ENCODE measurements at regions not wholly inside any gene's neighbourhood (a gene's known extent, or its start where the extent isn't known, plus 50 kb on each side); places are given as distances from the start of the nearest gene placed in this dataset.

DNA sequence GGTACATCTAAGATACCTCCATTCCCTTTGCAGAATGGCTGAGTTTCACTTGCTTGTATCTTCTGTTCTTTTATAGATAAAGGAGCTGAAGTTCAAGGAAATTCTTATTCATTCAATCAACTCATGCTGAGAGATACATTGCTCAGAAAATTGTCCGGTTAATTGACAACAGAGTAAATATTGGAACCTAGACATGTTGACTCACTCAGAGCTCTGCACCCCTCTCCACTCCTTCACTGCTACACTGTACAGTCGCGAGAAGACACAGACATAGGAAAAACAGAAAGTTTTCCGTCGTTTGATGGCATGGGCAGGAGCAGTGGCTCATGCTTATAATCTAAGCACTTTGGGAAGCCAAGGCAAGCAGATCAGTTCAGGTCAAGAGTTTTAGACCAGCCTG, 690.5 kb upstream of the SOX9 start:
- Histone ChIP-seq H3K9ac (ENCODE audit: low read depth, low read length, poor library complexity, severe bottlenecking) (no peak overlapping the region), H3F3A (ENCODE audit: low read depth) (no peaks in the 10 kb centered on the region), H3K27me3 (ENCODE audit: insufficient read depth, low read length, poor library complexity, severe bottlenecking) (no peaks in the 10 kb centered on the region), H3K4me2 (ENCODE audit: low read depth, low read length, poor library complexity, severe bottlenecking) (no peak overlapping the region), H3K9me3 (ENCODE audit: insufficient read depth, low read depth, low read length) (no peaks in the 10 kb centered on the region; the same call in 1 of the 2 replicates), H2AFZ (ENCODE audit: low read length) (no peak overlapping the region), H4K20me1 (ENCODE audit: insufficient read depth, low read length, poor library complexity, severe bottlenecking) (no peaks in the 10 kb centered on the region), H3K79me2 (ENCODE audit: insufficient read depth, low read length) (no peaks in the 10 kb centered on the region), H3K4me1 (ENCODE audit: insufficient read depth, low read length, poor library complexity, severe bottlenecking) (no peaks in the 10 kb centered on the region), H3K36me3 (ENCODE audit: insufficient read depth, low read length) (no peaks in the 10 kb centered on the region), H3K9me2 (replicated peaks; ENCODE audit: low read depth, low read length) (no peaks in the 10 kb centered on the region), H3K4me3 (ENCODE audit: low read length, poor library complexity, severe bottlenecking) (no peak overlapping the region)
- TF ChIP-seq CTCF (conservative IDR thresholded peaks at IDR 0.05; ENCODE audit: low read length) (no peak), EZH2phosphoT487 (IDR thresholded peaks at IDR 0.05; ENCODE audit: borderline replicate concordance) (no peak)

GRCh38 chr17:71431146-71431545, 689.7 kb upstream of the SOX9 start:
- no peak overlapping the region for H3K9ac ChIP-seq (ENCODE audit: low read depth, low read length, poor library complexity, severe bottlenecking)
- no peaks in the 10 kb centered on the region for H4K20me1 ChIP-seq (ENCODE audit: insufficient read depth, low read length, poor library complexity, severe bottlenecking)
- H3K9me3 ChIP-seq (ENCODE audit: insufficient read depth, low read depth, low read length) = no peaks in the 10 kb centered on the region; the same call in 1 of the 2 replicates
- TF ChIP-seq EZH2phosphoT487 (IDR thresholded peaks at IDR 0.05; ENCODE audit: borderline replicate concordance) = no peak
- TF ChIP-seq CTCF (conservative IDR thresholded peaks at IDR 0.05; ENCODE audit: low read length) = no peak
- no peaks in the 10 kb centered on the region for H3K36me3 ChIP-seq (ENCODE audit: insufficient read depth, low read length)
- no peaks in the 10 kb centered on the region for H3K4me1 ChIP-seq (ENCODE audit: insufficient read depth, low read length, poor library complexity, severe bottlenecking)
- H3K79me2 ChIP-seq (ENCODE audit: insufficient read depth, low read length) = no peaks in the 10 kb centered on the region
- no peaks in the 10 kb centered on the region for H3K27me3 ChIP-seq (ENCODE audit: insufficient read depth, low read length, poor library complexity, severe bottlenecking)
- H3K9me2 ChIP-seq (replicated peaks; ENCODE audit: low read depth, low read length) = no peaks in the 10 kb centered on the region
- H3K4me3 ChIP-seq (ENCODE audit: low read length, poor library complexity, severe bottlenecking) = no peak overlapping the region
- H3F3A ChIP-seq (ENCODE audit: low read depth) = no peaks in the 10 kb centered on the region
- H3K4me2 ChIP-seq (ENCODE audit: low read depth, low read length, poor library complexity, severe bottlenecking) = no peak overlapping the region
- H2AFZ ChIP-seq (ENCODE audit: low read length) = no peak overlapping the region

DNA sequence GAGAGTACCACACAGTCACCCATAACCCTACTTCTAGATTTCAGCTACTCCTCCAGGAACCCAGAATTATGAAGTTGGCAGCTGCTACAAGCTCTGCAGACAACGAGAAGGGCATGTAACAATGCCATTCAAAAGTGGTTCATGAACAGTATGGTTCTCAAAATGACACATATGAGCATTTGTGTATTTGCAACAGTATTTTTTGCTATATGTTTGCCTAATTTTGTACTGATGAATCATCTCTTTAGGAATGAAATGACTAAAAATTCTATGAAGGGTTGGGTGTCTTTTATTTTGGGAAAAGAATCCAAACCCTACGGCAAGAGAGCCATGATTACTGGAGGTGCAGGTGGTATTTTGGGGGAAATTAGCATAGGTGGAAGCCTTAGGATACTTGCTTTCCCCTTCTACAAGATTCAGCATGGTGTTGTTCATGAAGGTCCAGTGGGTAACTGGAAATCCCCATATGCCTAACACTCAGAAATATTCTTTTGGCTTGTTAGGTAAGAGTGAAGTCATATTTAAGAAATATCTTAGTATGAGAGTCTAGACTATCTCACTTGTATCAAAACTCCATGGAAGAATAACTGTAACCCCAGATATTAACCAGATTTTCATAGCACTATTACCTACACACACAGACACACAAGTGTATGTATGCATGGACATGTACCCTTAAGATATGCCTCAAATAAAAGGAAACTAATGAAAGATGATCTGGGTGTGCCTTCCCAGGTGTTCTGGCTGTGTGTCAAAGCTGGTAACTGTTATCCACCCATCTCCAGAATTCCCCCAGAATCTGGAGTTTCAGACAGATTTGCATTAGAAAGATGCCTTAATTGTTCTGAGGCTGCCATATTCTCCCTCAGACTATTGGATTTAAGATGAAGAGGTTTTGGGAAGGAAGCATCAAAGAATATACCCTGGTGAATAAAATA, 688.2 kb upstream of the SOX9 start:
- Histone ChIP-seq H3K27me3 (ENCODE audit: insufficient read depth, low read length, poor library complexity, severe bottlenecking) (no peaks in the 10 kb centered on the region), H3K36me3 (ENCODE audit: insufficient read depth, low read length) (no peaks in the 10 kb centered on the region), H3K9me2 (replicated peaks; ENCODE audit: low read depth, low read length) (no peaks in the 10 kb centered on the region), H2AFZ (ENCODE audit: low read length) (no peak overlapping the region), H3K4me1 (ENCODE audit: insufficient read depth, low read length, poor library complexity, severe bottlenecking) (no peaks in the 10 kb centered on the region), H3K9ac (ENCODE audit: low read depth, low read length, poor library complexity, severe bottlenecking) (no peak overlapping the region), H3K4me3 (ENCODE audit: low read length, poor library complexity, severe bottlenecking) (no peak overlapping the region), H3K4me2 (ENCODE audit: low read depth, low read length, poor library complexity, severe bottlenecking) (no peak overlapping the region), H4K20me1 (ENCODE audit: insufficient read depth, low read length, poor library complexity, severe bottlenecking) (no peaks in the 10 kb centered on the region), H3K9me3 (ENCODE audit: insufficient read depth, low read depth, low read length) (no peaks in the 10 kb centered on the region; the same call in 1 of the 2 replicates), H3K79me2 (ENCODE audit: insufficient read depth, low read length) (no peaks in the 10 kb centered on the region), H3F3A (ENCODE audit: low read depth) (no peaks in the 10 kb centered on the region)
- TF ChIP-seq CTCF (conservative IDR thresholded peaks at IDR 0.05; ENCODE audit: low read length) = no peak
- no peak for TF ChIP-seq EZH2phosphoT487 (IDR thresholded peaks at IDR 0.05; ENCODE audit: borderline replicate concordance)

Data from Loucy (cell line).